Sigmoid colon (tissue), 3 donors: ENCODE measurements at regions not wholly inside any gene's neighbourhood (a gene's known extent, or its start where the extent isn't known, plus 50 kb on each side); places are given as distances from the start of the nearest gene placed in this dataset.

Source experiments
- CTCF ChIP-seq, 4 experiments: fragments of 450-650 bp in 3 of 4; fragments of 200-600 bp in 1 of 4; IDR thresholded peaks; one replicate each; pipeline ENCODE4 v1.5.1; 2016 to 2019; ENCODE audit warnings: antibody characterized with exemption in 4 of 4, mild to moderate bottlenecking in 3 of 4, moderate library complexity in 2 of 4
- POLR2A ChIP-seq, 2 donors: fragments of 450-650 bp; IDR thresholded peaks; one replicate each; pipeline ENCODE4 v1.6.1; 2016; ENCODE audit warnings: antibody characterized with exemption in 2 of 2, mild to moderate bottlenecking in 2 of 2, moderate library complexity in 2 of 2

DNA sequence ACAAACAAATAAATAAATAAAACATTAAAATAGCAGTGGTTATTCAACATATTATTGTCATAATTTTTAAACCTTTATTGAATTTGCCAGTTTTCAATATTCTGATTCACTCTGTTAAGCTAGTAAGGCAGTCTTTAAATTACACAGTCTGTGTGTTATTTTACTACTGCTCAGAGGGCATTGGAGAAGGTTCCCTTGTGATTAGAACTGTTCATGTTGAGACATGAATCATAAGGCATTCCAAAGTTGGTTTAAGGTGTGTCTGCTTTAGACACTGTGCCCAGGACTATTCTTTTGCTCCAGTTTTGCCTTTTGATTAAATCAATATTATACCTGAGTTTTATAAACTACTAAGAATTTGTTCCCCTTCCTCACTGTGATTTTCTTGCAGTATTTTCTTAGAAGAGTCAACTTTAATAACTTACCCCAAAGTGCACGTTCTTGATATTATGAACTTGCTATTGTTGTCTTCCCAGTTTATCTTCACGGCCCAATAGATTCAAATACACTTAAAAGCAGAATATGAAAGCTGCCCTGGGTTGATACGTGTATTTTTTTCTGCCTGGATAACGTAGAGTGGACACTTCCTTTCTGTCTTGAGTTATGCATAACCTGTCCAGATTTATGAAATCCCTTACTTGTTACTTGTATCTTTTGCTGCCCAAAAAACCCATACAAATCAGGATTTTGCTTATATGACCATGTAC lies 105.3 kb upstream of the BCAT1 start:
- TF ChIP-seq CTCF (IDR thresholded peaks at IDR 0.05) (no peak), POLR2A (IDR thresholded peaks at IDR 0.05) (no peak)
